K562 (cell line): ENCODE measurements at regions not wholly inside any gene's neighbourhood (a gene's known extent, or its start where the extent isn't known, plus 50 kb on each side); places are given as distances from the start of the nearest gene placed in this dataset. TPM values are rescaled to one million over a fixed set of nuclear protein-coding genes. Genes with fewer than 3 reads are reported as not detected.

Experiments
- small RNA-seq: library from RNA; depleted of rRNA; stranded (forward); fragments of <200 nt; gene quantifications from one replicate; pipeline ENCODE3, GENCODE V24; 2014

Small RNAs in the stretch of these regions (small RNA-seq; reads per million reads assigned to genes)
- not detected for gene GPAA1P1
